HL-60/S4 treated with phorbol 12-myristate 13-acetate at 8.2 ng/mL for 4 days and 3 days (cell line): ENCODE measurements at regions not wholly inside any gene's neighbourhood (a gene's known extent, or its start where the extent isn't known, plus 50 kb on each side); places are given as distances from the start of the nearest gene placed in this dataset.
"Not testable (repeated sequence)": the region's sequence is repeated elsewhere in the genome, so short reads cannot be mapped to it uniquely, and the experiment has no call there.

Source experiments
- in situ Hi-C: fragments of 300-500 bp; cut with MboI; formaldehyde crosslinking; loops from 2 replicates; pipeline ENCODE4 v1.15.0; 2022; ENCODE audit warnings: low sequenced_read_pairs

DNA sequence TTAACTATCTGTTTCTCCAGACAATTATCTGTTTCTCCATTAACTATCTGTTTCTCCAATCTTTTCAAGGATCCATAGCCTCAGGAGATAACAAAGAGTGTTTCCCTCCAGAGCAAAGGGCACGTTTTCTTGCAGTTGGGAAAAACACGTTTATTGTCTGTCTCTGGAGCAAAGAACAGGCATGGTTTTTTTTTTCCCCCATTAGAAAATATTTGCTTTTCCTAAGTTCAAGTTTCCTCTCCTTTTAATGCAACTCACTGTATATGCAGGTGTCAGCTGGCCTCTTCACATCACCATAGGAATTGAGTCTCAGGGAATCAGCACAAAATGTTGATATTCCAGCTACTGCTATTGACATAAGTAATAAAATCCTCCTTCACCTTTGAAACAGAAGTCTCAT lies 984.4 kb downstream of the RAB28 start:
- in situ Hi-C loops = no loop called here

DNA sequence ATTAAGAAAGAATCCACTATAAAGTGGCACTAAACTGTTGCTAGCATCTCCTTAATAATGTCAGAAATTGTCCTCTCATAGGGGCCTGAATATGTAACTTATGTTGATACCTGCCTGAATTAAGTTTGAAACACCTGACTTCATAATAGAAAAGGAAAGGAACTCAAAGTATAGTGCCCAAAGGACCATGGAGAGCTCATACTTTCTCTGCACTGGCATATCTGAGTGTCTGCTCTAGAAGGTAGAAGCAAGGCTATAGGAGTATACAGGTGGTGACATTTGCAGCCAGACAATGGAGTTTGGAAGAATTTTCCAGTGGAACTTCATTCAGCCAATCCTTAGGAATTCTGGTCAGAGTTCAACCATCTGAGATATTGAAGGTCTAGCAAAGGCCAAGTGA lies 988.9 kb downstream of the RAB28 start:
- in situ Hi-C loops = no loop called here

- in situ Hi-C loops = no loop called here
These were observed 991.3 kb downstream of the RAB28 start for GRCh38 chr4:12492730-12493393.

DNA sequence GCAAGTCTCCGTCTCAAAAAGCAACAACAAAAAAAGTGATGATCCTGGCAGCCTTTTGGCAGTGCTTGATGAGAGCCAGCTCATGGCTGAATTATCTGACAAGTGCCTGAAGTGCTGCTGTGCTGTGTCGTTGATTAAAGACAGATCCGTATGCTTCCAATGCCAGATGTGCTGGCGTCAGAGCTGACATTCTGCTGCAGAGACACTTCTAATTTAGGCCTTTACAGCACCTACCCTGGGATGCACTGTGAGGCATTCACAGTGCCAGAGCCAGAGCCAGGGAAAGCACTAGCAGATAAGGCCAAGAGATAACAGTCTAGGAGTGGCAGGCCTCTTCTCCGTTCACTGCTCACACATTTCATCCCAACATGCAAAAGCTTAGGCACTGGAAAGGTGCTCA lies 995.5 kb downstream of the RAB28 start:
- in situ Hi-C loops = no loop called here

DNA sequence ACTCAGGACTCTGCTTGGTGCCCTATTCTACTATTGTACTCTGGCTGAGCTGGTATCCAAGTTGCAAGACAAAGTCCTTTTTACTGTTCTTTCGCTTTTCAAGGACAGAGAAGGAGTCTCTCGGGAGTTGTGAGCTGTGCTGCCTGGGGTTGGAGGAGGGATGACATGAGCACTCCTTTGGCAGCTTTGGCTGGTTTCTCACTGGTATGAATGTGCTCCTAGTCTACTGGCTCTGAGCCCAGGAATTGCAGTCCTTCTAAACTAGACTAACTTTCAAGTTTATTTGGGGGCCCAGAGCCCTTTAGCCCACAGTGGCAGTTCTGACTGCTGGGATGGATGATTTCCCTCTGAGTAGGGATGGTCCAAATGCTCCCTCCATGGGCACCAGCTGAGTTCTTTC lies 997.1 kb downstream of the RAB28 start:
- in situ Hi-C loops = no loop called here

GRCh38 chr4:12472087-12472486 lies 1012.1 kb downstream of the RAB28 start:
- in situ Hi-C loops = no loop called here

DNA sequence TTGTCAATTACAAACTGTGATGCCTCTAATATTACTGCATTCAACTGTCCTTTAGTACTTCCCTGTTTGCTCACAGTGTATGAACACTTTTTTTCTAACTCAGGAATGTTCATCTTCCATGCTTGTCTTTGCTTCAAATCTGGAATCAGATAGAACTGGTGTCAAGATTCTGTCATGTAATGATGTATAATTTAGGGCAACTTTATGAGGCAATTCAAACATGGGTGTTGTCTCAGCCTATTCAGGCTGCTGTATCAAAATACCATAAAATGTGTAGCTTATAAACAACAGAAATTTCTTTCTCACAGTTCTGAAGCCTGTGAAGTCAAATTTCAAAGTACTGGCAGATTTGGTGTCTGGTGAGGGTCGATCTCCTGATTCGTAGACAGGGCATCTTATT lies 1012.9 kb downstream of the RAB28 start:
- in situ Hi-C loops = no loop called here

- in situ Hi-C loops = not testable (repeated sequence)
These were observed 1022.6 kb downstream of the RAB28 start for GRCh38 chr4:12461576-12461975.

DNA sequence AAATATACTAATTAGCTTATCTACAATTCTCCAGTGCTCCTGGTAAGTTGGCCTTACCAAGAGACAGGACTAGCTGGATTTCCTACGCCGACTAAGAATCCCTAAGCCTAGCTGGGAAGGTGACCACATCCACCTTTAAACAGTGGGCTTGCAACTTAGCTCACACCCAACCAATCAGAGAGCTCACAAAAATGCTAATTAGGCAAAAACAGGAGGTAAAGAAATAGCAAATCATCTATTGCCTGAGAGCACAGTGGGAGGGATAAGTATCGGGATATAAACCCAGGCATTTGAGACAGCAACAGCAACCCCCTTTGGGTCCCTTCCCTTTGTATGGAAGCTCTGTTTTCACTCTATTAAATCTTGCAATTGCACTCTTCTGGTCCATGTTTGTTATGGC lies 1025.0 kb downstream of the RAB28 start:
- in situ Hi-C loops = no loop called here

- in situ Hi-C loops = no loop called here
These were observed 1025.5 kb downstream of the RAB28 start for GRCh38 chr4:12458621-12459020.

DNA sequence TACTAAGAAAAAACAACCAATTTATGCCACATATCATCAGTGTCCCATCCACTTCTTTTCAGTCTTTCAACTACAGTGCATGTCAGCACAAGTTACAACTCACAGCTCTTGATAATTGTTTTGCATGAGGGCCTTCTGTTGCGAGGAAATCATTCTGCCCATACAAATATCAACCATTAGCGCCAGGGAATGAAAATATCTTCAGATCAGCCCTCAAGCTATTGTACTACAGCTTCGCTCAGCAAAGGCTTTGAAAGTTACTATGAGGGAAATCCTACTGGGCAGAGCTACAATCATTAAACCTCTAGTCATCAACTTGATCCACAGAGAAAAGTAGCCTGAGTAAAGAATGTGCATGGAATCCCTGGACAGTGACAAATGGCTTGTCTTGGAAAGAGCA lies 1023.6 kb upstream of the HS3ST1 start:
- in situ Hi-C loops = no loop called here

DNA sequence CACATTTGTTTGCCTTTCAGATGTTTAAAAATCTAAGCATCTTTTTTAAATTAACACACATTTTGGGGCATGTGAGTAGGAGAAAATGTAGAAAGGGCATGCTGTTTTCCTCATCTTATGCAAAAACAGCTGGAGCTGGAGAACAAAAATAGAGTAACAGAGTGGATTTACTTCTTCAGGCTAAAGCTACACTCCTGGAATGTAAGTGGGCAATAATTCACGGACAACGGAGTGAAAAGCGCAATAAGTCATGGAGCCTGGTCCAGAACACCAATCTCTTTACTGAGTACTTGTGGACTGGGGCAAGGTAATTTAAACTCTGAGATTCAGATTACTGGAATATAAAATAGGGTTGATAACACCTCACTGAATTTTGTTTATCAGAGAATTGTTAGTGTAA lies 1018.8 kb upstream of the HS3ST1 start:
- in situ Hi-C loops = no loop called here

DNA sequence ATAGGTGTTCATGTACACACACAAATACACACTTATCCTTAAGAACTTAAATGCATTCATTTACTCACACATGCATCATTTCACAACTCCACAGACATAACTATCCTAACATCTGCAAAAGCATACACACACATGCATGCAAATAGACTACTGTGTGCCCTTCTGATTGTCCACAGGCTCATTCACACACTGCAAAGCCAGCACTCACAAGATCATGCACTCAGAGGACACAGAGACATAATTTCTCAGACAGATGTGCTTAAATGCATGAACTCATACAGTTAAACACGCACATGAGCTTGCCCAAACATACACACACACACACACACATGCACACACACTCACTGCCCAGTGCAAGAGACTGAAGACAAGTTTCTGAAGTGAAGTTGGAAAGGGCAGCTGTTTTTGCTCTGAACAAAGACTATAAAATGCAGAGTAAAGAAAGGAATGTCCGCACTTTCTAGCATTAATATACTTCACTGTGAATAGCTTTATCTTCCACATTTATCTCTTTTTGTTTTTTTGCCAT lies 1018.0 kb upstream of the HS3ST1 start:
- in situ Hi-C loops = no loop called here

DNA sequence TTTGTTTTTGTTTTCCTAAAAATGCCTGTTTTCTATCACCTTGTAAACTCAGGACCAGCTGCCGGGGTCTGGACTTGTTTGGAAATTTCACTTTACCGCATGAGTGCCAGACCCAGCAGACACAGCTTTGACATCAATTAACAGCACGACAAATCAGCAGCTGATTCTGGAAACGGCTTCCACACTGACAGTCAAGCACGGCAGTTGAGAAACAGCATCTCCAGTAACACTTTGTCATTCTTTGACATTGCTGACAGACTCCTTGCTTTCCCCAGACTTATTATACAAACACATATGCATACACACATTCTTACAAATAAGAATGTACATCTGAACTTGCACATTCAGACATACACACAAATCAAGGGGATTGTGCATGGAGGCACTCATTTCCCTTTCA lies 1017.6 kb upstream of the HS3ST1 start:
- in situ Hi-C loops = no loop called here

GRCh38 chr4:12445711-12446235 lies 1017.1 kb upstream of the HS3ST1 start:
- in situ Hi-C loops = no loop called here

- in situ Hi-C loops = no loop called here
These were observed 1011.1 kb upstream of the HS3ST1 start for GRCh38 chr4:12439633-12440305.

DNA sequence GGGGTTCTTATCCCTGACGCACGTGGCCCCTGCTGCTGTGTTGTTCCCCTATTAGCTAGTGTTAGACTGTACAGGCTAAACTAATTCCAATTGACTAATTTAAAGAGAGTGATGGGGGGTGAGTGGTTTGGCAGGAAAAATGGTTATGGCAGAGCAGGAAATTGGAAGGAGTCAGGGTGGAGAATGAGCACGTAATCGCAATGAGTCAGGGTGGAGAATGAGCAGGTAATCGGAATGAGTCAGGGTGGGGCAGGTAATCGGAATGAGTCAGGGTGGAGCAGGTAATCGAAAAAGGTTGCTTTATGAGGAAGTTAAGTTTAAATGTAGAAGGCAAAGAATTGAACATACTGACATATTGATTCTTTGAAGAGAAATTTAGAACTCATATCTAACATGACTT lies 1002.6 kb upstream of the HS3ST1 start:
- in situ Hi-C loops = not testable (repeated sequence)

- in situ Hi-C loops = no loop called here
These were observed 992.7 kb upstream of the HS3ST1 start for GRCh38 chr4:12421364-12421763.

DNA sequence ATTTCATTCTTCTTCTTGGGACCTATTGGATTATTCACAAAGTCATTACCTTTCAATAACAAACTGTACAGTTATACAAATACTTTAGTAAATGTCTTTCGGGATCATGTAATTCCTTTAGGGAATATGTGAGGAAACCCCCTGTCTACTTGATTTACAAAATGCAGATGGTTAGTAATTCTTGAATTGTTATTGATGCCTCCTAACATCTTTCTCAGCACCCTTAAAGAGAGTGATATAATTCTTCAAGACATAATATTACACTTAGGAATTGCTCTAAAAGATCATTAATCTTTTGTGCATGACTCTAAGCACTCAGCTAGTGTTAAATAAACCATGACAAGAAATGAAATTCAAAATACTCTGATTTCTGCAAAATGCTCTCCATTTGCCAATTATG lies 988.1 kb upstream of the HS3ST1 start:
- in situ Hi-C loops = no loop called here

DNA sequence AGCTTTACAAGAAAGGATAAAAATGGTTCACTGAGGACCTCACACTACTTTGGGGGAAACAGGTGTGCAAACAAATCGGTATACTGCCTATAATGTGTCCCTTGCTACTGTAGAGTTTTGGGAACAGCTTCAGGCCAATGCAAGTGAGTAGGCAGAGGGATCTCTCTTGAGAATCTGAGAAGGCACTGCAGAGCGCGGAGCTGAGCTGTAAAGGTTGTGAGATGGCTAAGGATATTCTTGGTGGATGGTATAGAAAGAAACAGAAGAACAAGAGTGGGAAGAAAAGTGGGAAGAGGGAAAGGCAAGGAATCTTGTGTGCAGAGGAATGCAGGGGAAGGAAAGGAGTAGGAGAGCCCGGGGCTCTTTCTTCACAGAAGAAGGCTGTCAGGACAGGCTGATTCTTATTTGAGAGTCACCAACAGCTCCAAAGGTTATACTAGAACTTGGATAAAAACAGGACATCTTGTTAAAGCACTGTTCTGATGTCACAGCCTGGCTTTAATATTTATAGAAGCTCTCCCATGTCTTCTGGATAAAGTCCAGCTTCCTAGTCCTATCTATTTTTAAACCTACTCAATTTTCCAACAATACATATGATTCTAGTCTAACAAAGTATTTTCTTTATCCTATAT lies 985.6 kb upstream of the HS3ST1 start:
- in situ Hi-C loops = no loop called here

- in situ Hi-C loops = no loop called here
These were observed 982.4 kb upstream of the HS3ST1 start for GRCh38 chr4:12411072-12411471.
